ENCODE measurements at regions not wholly inside any gene's neighbourhood (a gene's known extent, or its start where the extent isn't known, plus 50 kb on each side); places are given as distances from the start of the nearest gene placed in this dataset.

DNA sequence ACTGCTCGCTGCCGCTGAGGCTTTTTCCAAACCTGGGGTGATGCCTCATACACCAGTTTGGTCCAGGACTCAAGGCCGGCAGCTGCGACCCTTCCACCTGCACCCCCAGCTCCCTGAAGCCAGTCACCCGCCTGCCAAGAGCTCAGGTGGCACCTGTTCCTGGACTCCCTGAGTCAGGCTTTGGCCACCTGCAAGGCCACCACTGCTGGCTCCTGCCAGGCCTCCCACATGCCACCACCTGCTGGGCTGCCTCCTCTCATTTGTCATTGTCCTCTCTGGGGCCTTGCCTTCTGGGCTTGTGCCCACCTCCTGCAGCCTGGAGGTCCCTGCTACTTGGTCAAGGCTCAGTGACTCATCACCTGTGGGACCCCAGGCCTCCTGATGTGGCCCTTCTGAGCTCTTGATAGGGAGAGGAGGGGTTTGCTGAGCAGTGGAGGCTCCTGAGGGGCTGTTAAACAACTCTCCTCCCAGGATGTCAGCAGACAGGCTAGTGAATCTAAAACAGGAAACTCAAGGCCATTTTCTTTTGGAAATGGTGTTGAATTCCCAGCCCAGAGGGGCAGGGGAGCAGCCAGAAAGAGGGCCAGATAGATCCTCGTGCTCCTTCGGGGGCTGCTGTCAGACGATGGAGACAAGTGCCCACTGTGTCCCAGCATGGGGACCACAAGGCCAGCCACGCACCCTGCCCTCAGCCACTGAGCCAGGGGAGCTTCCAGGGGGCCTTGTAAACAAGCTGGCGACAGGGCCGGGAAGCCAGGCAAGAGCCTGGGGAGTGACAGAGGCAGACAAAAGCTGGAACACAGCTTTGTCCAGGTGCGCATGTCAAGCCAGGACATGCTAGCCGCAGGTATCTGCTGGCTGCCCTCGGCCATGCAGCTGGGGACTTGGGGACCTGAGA is 416.8 kb downstream of the LRATD1 start:
- H3K4me3 ChIP-seq (replicated peaks; ENCODE audit: low read depth, low read length): no peak overlapping the region
- DNase-seq (ENCODE audit: low read depth): no peak
- TF ChIP-seq, protein P1, sequence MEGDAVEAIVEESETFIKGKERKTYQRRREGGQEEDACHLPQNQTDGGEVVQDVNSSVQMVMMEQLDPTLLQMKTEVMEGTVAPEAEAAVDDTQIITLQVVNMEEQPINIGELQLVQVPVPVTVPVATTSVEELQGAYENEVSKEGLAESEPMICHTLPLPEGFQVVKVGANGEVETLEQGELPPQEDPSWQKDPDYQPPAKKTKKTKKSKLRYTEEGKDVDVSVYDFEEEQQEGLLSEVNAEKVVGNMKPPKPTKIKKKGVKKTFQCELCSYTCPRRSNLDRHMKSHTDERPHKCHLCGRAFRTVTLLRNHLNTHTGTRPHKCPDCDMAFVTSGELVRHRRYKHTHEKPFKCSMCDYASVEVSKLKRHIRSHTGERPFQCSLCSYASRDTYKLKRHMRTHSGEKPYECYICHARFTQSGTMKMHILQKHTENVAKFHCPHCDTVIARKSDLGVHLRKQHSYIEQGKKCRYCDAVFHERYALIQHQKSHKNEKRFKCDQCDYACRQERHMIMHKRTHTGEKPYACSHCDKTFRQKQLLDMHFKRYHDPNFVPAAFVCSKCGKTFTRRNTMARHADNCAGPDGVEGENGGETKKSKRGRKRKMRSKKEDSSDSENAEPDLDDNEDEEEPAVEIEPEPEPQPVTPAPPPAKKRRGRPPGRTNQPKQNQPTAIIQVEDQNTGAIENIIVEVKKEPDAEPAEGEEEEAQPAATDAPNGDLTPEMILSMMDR (IDR thresholded peaks at IDR 0.05; ENCODE audit: low read length, missing control alignments): no peak

DNA sequence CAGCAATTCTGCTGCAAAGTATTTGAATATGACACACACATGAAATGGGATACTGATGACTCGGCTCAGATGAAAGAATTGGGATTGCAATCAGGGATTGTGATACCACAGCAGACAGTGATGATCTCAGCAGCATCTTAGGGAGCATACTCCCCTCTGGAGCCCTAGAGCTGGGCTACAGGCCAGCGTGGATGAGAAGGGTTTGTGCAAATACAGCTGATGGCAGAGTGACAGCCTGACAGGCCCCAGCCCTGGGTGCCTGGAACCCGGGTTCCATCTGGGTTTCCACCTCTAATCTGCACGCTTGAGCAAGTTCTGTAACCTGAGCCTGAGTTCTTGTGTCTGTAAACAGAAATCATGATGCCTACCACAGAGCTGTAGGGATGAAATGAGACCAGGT is 418.0 kb downstream of the LRATD1 start:
- DNase-seq (ENCODE audit: low read depth): no peak
- TF ChIP-seq, protein P1 (IDR thresholded peaks at IDR 0.05; ENCODE audit: low read length, missing control alignments): no peak
- H3K4me3 ChIP-seq (replicated peaks; ENCODE audit: low read depth, low read length): no peak overlapping the region

DNA sequence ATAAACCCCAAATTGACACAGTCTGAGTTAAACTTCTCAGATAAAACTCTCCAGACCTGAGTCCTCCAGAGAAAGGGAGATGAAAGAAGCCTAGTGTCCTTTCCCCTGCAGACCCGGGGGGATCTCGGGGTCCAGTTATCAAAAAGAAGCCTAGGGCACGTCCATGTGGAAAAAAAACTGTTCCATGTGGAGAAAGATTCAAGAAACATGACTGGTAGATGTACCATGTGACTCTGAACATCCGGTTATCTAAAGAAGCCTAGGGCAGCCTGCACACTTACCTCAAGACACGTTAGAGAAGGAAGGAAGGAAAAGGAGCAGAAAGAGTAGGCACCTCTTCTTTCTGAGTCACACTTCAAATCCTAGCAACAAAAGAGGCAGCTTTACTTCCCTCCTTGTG is 421.0 kb downstream of the LRATD1 start:
- DNase-seq (ENCODE audit: low read depth): no peak
- TF ChIP-seq, protein P1 (IDR thresholded peaks at IDR 0.05; ENCODE audit: low read length, missing control alignments): no peak
- H3K4me3 ChIP-seq (replicated peaks; ENCODE audit: low read depth, low read length): no peak overlapping the region

DNA sequence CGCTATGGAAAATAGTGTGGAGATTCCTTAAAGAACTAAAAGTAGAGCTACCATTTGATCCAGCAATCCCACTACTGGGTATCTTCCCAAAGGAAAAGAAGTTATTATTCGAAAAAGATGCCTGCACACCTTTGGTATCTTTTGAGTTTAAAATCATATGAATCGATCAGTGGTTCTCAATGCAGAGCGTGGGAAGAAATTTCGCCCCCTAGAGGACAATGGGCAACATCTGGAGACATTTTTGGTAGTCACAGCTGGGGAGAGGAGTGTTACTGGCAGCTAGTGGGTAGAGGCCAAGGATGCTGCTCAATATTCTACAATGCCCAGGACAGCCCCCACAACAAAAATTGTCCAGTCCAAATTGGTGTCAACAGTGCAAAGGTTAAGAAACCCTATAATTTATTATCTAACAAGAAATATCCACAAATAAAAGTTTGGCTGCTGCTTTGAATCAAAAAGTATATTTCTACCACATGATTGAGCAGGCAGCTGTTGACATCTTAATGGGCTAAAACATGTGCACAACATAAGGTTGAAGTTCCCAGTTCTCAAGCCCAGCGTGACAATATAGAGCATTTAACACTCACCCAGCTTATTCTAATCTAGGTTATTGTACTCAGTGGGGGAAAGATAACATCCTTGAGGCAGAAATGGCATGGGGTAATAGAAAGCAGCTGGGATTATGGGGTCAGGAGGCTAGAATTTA is 425.7 kb downstream of the LRATD1 start:
- no peak for DNase-seq (ENCODE audit: low read depth)
- TF ChIP-seq, protein P1 (IDR thresholded peaks at IDR 0.05; ENCODE audit: low read length, missing control alignments): no peak
- no peak overlapping the region for H3K4me3 ChIP-seq (replicated peaks; ENCODE audit: low read depth, low read length)

DNA sequence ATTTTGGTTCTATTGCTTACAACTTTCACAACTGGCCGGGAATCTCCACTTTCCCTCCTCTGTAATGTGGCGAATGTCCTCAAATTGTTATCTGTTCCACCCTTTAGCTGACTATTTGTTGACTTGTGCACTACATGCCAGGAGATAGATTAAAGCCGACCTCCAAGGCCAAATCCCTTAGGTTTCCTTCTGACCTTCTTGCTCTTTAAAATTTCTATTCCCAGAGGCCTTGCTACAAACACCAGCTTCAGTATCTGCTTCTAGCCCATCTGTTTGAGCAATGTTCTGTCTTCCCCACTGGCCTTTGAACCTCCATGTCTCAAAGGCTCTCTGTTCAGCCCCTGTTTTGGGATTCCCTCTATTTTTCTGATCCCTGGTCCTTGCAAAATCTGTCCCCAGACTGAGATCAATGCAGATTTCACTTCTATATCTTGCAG is 426.2 kb downstream of the LRATD1 start:
- TF ChIP-seq, protein P1 (IDR thresholded peaks at IDR 0.05; ENCODE audit: low read length, missing control alignments): no peak
- no peak overlapping the region for H3K4me3 ChIP-seq (replicated peaks; ENCODE audit: low read depth, low read length)
- no peak for DNase-seq (ENCODE audit: low read depth)

DNA sequence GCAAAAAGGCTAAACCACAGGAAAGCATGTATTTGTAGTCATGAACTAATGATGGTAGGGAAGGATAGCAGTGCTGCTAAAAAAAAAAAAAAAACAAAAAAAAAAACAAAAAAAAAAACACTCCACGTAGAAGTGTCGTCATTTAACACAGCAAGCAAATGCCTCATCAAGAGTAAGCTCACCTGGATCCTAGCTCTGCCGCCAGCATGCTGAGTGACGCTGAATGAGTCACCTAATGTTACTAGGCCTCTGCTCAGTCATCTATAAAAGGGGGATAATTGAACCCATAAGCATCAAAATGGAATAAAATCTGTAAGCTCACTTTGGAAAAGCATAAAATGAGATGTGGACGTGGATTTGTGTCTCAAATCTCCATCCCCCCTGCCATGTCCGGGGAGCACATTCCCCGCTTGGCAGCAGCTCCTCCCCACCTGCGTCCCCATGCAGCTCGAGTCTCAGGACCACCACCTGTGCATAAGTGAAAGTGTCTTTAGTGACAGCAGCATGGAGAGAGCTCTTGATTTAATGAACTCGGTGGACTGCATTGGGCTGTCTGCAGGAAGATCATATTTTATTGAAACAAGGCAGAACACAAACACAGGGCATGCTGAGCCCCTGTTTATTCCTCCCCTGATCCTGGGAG is 427.5 kb downstream of the LRATD1 start:
- DNase-seq (ENCODE audit: low read depth): no peak
- TF ChIP-seq, protein P1 (IDR thresholded peaks at IDR 0.05; ENCODE audit: low read length, missing control alignments): no peak
- no peak overlapping the region for H3K4me3 ChIP-seq (replicated peaks; ENCODE audit: low read depth, low read length)

All from fibroblast of pulmonary artery (primary cell).